GM23248 (cell line): ENCODE measurements at regions not wholly inside any gene's neighbourhood (a gene's known extent, or its start where the extent isn't known, plus 50 kb on each side); places are given as distances from the start of the nearest gene placed in this dataset.
A peak's percentile ranks its signal among the peaks of the same experiment; 100 is the strongest.

Experiments
- DNase-seq: peaks from one replicate; pipeline ENCODE4 v3.0.0-alpha.2; 2015
- H2AFZ ChIP-seq: fragments of 200-600 bp; sonication (generic); 2 replicates; pipeline ENCODE4 v1.6.1; 2016; ENCODE audit warnings: antibody characterized with exemption
- H3F3A ChIP-seq: fragments of 200-600 bp; sonication (generic); 2 replicates; pipeline ENCODE4 v1.6.1; 2016; ENCODE audit warnings: mild to moderate bottlenecking, antibody characterized with exemption, mixed run types; ENCODE audit not compliant: insufficient read depth
- H3K27ac ChIP-seq: fragments of 200-600 bp; sonication (generic); 2 replicates; pipeline ENCODE4 v1.5.1; 2016; ENCODE audit warnings: mild to moderate bottlenecking
- H3K27me3 ChIP-seq: fragments of 200-600 bp; sonication (generic); replicated peaks from 2 replicates; pipeline ENCODE4 v1.6.1; 2016; ENCODE audit warnings: mild to moderate bottlenecking; ENCODE audit not compliant: insufficient read depth
- H3K36me3 ChIP-seq: fragments of 200-600 bp; sonication (generic); 2 replicates; pipeline ENCODE4 v1.6.1; 2016; ENCODE audit warnings: low read depth, mild to moderate bottlenecking
- H3K4me1 ChIP-seq: fragments of 200-600 bp; sonication (generic); 2 replicates; pipeline ENCODE4 v1.6.1; 2016; ENCODE audit warnings: mild to moderate bottlenecking; ENCODE audit not compliant: insufficient read depth
- H3K4me2 ChIP-seq: fragments of 200-600 bp; sonication (generic); one replicate; pipeline ENCODE4 v1.6.1; 2016; ENCODE audit warnings: mild to moderate bottlenecking; ENCODE audit not compliant: unreplicated experiment
- H3K4me3 ChIP-seq: fragments of 200-600 bp; sonication (generic); 2 replicates; pipeline ENCODE4 v1.5.1; 2016; ENCODE audit warnings: mild to moderate bottlenecking
- H3K79me2 ChIP-seq: fragments of 200-600 bp; sonication (generic); 2 replicates; pipeline ENCODE4 v1.6.1; 2016; ENCODE audit warnings: mild to moderate bottlenecking; ENCODE audit not compliant: insufficient read depth
- H3K9ac ChIP-seq: fragments of 200-600 bp; sonication (generic); 2 replicates; pipeline ENCODE4 v1.6.1; 2016; ENCODE audit warnings: mild to moderate bottlenecking
- H3K9me2 ChIP-seq: fragments of 200-600 bp; sonication (generic); 2 replicates; pipeline ENCODE4 v1.6.1; 2016; ENCODE audit warnings: mixed run types, mild to moderate bottlenecking, moderate library complexity; ENCODE audit not compliant: insufficient read depth
- H3K9me3 ChIP-seq: fragments of 200-600 bp; sonication (generic); one replicate; pipeline ENCODE4 v1.6.1; 2017; ENCODE audit warnings: low read depth
- H4K20me1 ChIP-seq: fragments of 200-600 bp; sonication (generic); 2 replicates; pipeline ENCODE4 v1.6.0; 2016; ENCODE audit not compliant: insufficient read depth
- EZH2 ChIP-seq: fragments of 200-600 bp; sonication (generic); IDR thresholded peaks from 2 replicates; pipeline ENCODE4 v1.6.1; 2018; ENCODE audit warnings: antibody characterized with exemption, mild to moderate bottlenecking; ENCODE audit not compliant: insufficient read depth, poor library complexity, severe bottlenecking
- EZH2phosphoT487 ChIP-seq: fragments of 200-600 bp; sonication (generic); IDR thresholded peaks from 2 replicates; pipeline ENCODE4 v1.6.1; 2018; ENCODE audit warnings: antibody characterized with exemption, moderate library complexity, mild to moderate bottlenecking, low read depth; ENCODE audit not compliant: insufficient read depth
- WGBS, 2 experiments: methylation state at CpG; one replicate each; pipeline ENCODE4 v1.1.6; 2015 to 2017; ENCODE audit warnings: low lambda C conversion rate in 2 of 2, low coverage in 1 of 2; ENCODE audit errors: missing lambda C conversion rate in 2 of 2; 5-methylcytosine and 5-hydroxymethylcytosine counted together
- in situ Hi-C: fragments of 300-500 bp; cut with MboI; formaldehyde crosslinking; loops from 2 replicates; pipeline ENCODE4 v1.15.0; 2020

DNA sequence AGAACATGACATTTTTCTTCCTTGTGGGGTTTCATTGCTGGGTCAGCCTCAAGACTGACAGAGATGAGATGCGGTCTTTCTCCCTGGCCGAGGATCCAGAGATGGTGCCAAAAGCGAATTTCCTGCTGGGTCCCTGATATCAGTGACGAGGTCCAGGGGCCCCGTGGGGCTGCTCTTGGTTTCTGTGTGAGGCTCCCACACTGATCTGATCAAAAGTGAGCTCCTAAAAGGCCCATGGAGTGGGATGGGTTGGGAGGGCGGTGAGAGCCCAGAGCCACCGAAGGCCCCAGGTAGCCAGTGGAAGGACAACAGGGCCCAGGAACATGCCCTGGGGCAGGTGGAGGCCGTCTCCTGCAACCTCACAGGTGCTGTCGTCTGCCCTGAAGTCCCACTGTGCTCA lies 208.4 kb upstream of the CDH4 start:
- H3K9me3 ChIP-seq = no peaks in the 10 kb centered on the region
- WGBS, 2 experiments = 26 to 29% methylated on average over 9 of the region's 9 CpGs
- no peak overlapping the region for H3K9ac ChIP-seq
- H3F3A ChIP-seq = no peaks in the 10 kb centered on the region
- H3K27me3 ChIP-seq = no peaks in the 10 kb centered on the region
- no peak overlapping the region for H3K27ac ChIP-seq
- H3K79me2 ChIP-seq = no peaks in the 10 kb centered on the region
- no peaks in the 10 kb centered on the region for H3K4me1 ChIP-seq
- no peak overlapping the region for H2AFZ ChIP-seq
- no peaks in the 10 kb centered on the region for H3K36me3 ChIP-seq
- no peak for DNase-seq
- no peak overlapping the region for H3K4me3 ChIP-seq
- no peaks in the 10 kb centered on the region for H4K20me1 ChIP-seq
- no peaks in the 10 kb centered on the region for H3K9me2 ChIP-seq
- in situ Hi-C loops = no loop called here
- no peak for TF ChIP-seq EZH2phosphoT487
- no peak for TF ChIP-seq EZH2
- H3K4me2 ChIP-seq = no peak overlapping the region

DNA sequence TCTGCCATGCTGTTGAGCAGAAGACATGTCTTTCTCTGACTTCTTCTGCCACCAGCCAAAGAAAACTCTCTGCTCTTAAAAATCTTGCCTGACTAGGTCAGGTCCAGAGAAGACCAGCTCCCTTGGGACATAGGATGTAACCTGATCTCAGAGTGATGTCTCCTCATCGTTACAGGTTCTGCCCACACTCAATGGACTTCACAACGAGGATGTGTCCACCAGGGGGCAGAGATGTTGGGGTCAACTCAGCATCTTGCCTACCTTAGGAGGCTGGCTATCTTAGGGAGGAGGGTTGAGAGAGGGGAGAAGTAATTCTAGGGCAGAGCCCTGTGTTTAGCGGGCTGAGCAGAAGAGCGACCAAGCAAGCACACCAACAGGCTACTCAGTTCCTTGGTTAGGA lies 207.6 kb upstream of the CDH4 start:
- no peak overlapping the region for H3K4me3 ChIP-seq
- no peak for TF ChIP-seq EZH2phosphoT487
- TF ChIP-seq EZH2 = no peak
- no peaks in the 10 kb centered on the region for H3K79me2 ChIP-seq
- H3K9ac ChIP-seq = no peak overlapping the region
- no peaks in the 10 kb centered on the region for H3K4me1 ChIP-seq
- peak; percentile 2 for DNase-seq
- no peaks in the 10 kb centered on the region for H4K20me1 ChIP-seq
- H2AFZ ChIP-seq = no peak overlapping the region
- H3K9me3 ChIP-seq = no peaks in the 10 kb centered on the region
- no peaks in the 10 kb centered on the region for H3K36me3 ChIP-seq
- in situ Hi-C loops = no loop called here
- 45 to 52% methylated on average over 4 of the region's 4 CpGs for WGBS, 2 experiments
- H3K9me2 ChIP-seq = no peaks in the 10 kb centered on the region
- H3K4me2 ChIP-seq = no peak overlapping the region
- H3K27me3 ChIP-seq = no peaks in the 10 kb centered on the region
- H3F3A ChIP-seq = no peaks in the 10 kb centered on the region
- H3K27ac ChIP-seq = no peak overlapping the region

DNA sequence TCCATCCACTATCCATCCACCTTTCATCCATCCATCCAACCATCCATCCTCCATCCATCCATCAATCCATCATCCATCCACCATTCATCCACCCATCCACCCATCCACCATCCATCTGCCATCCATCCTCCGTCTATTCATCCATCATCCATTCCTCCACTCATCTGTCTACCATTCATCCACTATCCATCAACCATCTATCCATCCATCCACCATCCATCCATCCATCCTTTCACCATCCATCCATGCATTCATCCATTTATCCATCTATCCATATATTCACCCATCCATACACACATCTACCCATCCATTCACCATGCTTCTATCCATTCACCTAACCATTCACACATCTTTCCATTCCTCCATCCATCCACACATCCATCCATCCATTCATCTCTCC lies 207.0 kb upstream of the CDH4 start:
- H3F3A ChIP-seq = no peaks in the 10 kb centered on the region
- no peaks in the 10 kb centered on the region for H3K79me2 ChIP-seq
- H3K4me2 ChIP-seq = no peak overlapping the region
- no peak overlapping the region for H3K27ac ChIP-seq
- no peaks in the 10 kb centered on the region for H3K36me3 ChIP-seq
- H3K9ac ChIP-seq = no peak overlapping the region
- TF ChIP-seq EZH2 = no peak
- 42 to 55% methylated on average over 1 of the region's 1 CpG for WGBS, 2 experiments
- no peaks in the 10 kb centered on the region for H3K4me1 ChIP-seq
- no peak for DNase-seq
- no peaks in the 10 kb centered on the region for H3K9me3 ChIP-seq
- in situ Hi-C loops = no loop called here
- H3K4me3 ChIP-seq = no peak overlapping the region
- no peak overlapping the region for H2AFZ ChIP-seq
- H3K27me3 ChIP-seq = no peaks in the 10 kb centered on the region
- no peaks in the 10 kb centered on the region for H3K9me2 ChIP-seq
- H4K20me1 ChIP-seq = no peaks in the 10 kb centered on the region

DNA sequence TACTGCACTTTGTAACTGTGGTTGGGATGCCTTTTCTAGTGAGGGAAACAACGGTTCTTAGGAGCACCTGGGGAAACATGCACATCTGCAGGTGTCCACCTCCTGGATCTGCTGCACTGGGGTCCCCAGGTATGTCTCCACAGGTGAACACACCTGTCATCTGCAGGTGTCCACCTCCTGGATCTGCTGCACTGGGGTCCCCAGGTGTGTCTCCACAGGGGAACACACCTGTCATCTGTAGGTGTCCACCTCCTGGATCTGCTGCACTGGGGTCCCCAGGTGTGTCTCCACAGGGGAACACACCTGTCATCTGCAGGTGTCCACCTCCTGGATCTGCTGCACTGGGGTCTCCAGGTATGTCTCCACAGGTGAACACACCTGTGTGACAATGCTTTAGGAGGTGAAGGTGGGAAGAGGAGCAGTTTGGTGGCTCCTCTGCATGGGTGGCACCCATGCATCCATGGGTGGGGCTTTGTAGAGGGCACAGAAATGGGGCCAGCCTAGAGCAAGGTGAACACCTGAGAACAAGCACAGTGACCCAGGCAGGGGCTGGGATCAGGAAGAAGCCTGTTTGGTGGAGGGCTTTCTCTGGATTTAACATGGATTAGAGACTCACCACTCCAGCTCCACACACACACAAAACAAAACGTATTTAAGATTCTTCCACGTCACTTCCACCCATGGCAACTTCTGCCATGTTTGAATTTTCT lies 206.0 kb upstream of the CDH4 start:
- H3K4me1 ChIP-seq = no peaks in the 10 kb centered on the region
- DNase-seq = no peak

More for the DNA sequence above, 206.0 kb upstream of the CDH4 start:
- Histone ChIP-seq H2AFZ (no peak overlapping the region), H3K9me3 (no peaks in the 10 kb centered on the region), H3K79me2 (no peaks in the 10 kb centered on the region), H3K9ac (no peak overlapping the region), H3K27me3 (no peaks in the 10 kb centered on the region), H3K9me2 (no peaks in the 10 kb centered on the region), H3K36me3 (no peaks in the 10 kb centered on the region), H3K4me3 (no peak overlapping the region), H3F3A (no peaks in the 10 kb centered on the region), H3K27ac (no peak overlapping the region), H3K4me2 (no peak overlapping the region), H4K20me1 (no peaks in the 10 kb centered on the region)
- 12 to 18% methylated on average over 3 of the region's 3 CpGs for WGBS, 2 experiments
- TF ChIP-seq EZH2 = no peak
- in situ Hi-C loops = no loop called here
